GM19240 (cell line): ENCODE measurements at regions not wholly inside any gene's neighbourhood (a gene's known extent, or its start where the extent isn't known, plus 50 kb on each side); places are given as distances from the start of the nearest gene placed in this dataset.
"Not testable (repeated sequence)": the region's sequence is repeated elsewhere in the genome, so short reads cannot be mapped to it uniquely, and the experiment has no call there.

ENCODE experiments used
- DNase-seq: peaks from one replicate; pipeline ENCODE4 v3.0.0; 2011; ENCODE audit warnings: low spot score; ENCODE audit not compliant: insufficient read length

DNA sequence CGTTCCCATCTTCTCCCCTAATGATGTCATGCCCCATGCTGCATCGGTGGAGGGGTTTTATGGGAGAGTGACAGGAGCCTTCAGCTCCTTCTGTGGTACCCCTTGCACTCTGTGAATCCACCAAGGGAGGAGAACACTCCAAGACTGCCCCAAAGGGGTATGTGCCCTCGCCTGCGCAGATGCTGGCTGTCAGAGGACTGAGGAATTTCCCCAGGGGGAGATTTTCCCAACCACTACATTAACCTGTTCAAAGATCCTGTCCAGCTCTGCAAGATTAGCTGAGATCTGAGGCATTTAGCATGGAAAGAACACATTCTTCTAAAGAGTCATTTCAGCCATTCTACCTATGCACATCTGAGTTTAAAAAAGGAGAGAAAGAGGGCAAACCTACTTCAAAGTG, 143.2 kb upstream of the ITGA6 start:
- DNase-seq, result no peak

DNA sequence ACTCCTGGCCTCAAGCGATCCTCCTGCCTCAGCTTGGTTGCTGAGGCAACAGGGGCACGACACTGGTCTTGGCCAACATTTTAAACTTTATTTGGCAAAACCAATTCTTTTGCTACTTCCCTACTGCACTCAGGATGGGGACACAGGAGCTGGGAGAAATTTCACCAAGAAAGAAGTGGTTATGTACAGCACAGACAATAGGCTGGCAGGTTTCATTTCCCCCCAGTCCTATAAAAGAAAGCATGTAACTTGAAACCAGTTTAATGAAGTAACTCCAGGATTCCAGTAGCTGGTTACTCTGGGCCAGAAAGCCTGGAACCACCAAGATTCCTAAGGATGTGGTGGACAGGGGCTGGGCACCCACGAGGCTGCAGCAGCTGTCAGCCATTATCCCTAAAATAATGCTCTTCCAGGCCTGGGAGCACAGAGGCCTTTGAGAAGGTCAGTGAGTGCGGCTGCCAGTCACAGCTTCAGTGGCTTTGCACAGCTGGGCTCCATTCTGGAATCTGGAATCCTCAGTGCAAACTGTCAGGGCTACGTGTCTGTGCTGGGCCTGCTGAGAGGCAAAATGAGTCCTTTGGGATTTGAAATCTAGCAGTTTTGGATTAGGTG, 142.3 kb upstream of the ITGA6 start:
- no peak for DNase-seq

DNA sequence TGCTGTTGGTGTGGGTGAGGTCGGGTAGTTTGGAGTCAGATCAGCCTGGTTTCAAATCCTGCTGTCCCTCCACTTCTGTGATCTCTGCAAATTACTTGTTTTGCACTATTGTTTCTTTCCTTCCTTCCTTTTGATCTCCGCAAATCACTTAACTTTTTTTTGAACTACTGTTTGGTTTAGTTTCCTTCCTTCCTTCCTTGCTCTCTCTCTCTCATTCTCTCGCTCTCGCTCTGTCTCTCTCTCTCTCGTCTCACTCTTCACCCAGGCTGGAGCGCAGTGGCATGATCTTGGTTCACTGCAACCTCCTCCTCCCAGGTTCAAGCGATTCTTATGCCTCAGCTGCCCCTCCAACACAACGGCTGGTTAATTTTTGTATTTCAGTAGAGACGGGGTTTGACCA, 141.6 kb upstream of the ITGA6 start:
- DNase-seq, result no peak

DNA sequence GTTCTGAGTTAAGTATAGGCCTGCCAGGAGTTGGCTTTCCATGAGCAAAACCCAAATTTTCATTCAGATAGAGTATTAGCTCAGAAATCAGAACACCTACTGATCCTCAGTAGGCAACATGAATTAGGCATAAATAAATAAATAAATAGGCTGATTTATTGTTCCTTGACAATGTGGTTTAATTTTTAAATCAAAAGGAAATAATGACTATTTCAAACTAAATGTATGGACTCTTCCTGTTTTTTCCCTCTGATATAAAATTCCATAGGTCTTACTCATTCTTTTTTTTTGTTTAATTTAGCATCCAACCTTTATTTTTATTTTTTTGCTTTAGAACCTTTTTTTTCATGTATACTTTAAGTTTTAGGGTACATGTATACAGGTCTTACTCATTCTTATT, 140.2 kb upstream of the ITGA6 start:
- no peak for DNase-seq

DNA sequence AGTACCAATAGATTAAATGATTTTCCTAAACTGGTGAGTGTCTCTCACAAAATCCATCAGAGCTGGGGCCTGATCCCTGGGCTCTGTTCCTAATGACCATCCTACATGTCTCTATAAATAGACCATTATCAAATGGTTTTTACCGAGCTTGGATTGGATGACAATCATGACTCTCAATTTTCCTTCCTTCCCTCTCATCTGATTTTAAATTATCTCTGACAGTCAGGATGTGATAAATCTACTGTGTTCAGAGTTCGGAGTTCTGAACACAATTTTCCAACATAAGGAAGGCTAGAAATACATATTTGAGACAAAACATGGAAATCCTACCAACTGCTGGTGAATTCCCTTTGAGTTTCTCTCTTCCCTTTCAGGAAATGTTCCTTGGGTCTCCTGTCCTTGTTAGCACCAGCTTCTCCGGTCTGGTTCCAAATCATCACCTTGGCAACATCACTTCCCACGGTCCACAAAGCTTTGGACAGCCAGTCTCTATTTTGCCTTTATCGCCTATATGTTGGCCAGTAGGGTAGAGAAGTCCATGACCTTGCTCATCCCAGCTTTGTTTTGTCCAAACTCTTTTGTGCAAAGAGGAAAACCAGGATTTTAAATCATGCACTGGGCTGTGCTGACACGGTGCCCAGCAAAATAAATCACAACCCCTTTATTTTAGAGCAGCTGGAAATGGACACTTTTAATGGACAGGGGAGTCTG, 139.6 kb upstream of the ITGA6 start:
- no peak for DNase-seq

DNA sequence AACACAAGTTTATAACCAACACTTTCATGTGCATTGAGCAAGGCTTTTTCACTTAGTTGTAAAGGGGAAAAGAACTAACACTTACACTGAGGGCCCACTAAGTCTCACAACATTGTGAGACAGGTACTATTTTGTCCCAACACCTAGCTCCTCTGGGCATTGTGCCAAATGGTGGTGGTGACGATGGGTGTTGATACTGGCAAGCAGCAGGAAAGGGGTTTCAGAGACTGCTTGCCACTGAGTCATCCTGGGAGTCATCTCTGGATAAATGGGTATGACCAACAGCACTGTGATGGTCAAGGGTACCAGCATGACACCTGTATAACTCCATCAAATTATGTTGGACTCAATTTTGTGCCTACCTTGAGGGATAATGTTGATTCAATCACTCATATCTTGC, 138.8 kb upstream of the ITGA6 start:
- no peak for DNase-seq

DNA sequence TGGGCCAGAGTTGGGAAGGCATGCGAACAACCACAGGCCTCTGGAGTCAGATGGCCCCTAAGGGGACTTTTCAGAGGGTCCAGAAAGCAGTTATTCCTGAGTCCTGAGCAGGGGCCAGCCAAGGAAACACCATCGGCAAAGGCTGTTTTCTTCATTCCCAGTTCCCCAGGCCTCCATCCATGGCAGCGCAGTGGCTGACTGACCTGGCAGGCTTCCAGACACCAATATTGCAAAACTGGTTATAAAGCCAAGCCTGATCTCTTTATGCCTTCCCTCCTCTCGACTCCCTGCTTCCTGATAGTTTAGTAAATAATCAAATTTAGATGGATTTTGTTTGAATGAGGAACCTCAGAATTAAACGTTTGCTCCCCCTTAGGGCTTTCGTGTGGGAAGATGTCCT, 133.4 kb upstream of the ITGA6 start:
- DNase-seq, result no peak

DNA sequence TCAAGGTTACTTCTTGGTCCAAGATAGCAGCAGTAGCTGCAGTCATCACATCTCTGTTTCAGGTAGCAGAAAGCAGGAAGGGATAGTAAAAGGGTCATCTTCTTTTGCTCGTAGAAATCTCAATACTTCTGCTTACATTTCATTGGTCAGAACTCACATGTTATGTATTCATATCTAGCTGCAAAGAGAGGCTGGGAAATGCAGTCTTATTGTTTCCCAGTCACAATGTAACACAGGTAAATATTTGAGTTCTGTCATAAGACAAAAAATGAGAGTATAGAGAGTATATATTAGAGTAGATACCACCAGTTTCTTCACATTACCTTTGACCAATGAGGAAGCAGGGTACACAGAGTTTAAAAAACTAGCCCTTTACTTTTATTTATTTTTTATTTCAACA, 132.4 kb upstream of the ITGA6 start:
- DNase-seq, result no peak

DNA sequence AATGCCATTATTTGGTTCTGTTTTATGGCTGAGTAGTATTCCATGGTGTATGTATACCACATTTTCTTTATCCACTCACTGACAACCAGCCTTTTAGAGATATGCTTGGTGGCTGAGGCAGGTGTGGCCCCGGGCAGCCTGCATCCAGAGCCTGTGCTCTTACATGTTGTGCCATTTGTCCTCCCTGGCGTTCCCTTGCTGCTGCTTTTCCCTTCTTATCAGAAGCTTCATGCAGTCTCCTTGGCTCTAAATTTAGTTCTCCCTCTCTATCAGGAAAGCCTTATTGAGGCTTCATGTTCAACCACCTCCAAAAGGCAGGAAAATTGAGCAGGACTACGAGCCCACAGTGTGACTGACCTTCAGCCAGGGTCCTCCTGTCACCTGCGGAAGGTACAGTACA, 131.7 kb upstream of the ITGA6 start:
- DNase-seq, result no peak

DNA sequence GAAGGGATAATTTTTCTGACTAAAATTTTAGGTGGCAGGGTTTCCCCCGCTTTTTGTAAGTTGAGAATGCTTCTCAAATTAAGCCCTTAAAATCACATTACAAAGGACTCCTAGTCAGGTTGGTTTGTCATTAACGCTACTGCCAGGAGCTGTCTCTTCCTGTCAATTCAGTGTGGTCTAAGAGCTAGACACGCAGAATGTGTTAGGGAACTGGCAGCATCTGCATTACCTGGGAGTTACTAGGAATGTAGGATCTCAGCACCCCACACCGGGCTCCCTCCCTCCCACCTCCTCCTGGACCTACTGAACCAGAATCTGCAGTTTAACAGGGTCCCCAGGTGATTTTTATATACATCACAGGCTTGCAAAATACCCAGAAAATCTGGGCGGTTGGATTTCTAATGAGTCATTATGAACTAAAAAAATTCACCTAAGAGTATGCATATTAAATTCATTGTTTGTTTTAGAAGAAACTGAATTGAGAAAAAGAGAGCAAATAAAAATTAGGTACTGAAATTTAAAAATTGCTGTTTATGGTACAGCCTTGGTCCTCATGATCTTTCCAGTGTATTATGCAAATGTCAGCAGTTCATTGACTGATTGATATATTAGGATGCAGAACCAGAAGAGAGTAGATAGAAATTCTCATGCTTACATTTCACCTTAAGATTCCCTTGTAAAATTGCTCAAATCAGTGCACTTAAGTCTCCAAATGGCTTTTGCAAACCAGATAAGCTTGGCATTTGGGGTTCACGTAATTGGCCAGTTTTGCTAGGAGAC, 130.9 kb upstream of the ITGA6 start:
- no peak for DNase-seq

DNA sequence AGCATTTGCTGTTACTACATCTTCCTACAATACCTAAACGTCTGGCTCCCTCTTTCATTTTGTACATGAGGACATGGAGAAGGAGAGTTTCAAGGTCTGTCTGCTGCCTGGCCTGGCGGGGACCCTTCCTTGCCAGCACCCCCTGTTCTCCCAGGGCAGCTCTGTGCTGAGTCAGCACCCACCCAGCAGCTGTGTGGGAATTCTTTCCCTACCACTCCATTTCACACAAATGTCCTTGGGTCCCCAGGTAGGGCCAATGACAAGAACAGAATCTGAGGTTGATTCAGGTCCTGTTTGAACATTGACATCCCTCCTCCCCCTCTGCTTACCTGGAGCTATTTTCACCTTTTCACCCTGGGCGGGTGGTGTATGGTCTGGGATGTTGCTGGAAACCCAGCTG, 129.9 kb upstream of the ITGA6 start:
- no peak for DNase-seq

DNA sequence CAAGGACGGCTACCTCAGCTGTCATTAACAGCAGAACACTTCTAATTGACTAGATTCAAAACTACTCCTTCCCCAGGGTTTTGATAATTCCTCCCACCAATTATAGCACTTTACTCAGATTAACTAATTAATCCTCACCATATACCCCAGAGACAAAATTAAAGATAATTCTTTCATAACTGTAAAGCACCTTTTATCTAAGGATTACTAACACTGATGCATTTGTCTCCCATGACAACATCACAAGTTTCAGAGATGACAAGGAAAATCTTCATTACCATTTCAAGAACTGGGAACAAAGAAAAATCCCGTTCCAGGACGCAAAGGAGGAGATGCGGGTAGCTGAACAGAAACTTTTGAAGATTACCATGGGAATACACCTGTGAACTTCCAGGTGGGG, 129.4 kb upstream of the ITGA6 start:
- DNase-seq, result no peak

DNA sequence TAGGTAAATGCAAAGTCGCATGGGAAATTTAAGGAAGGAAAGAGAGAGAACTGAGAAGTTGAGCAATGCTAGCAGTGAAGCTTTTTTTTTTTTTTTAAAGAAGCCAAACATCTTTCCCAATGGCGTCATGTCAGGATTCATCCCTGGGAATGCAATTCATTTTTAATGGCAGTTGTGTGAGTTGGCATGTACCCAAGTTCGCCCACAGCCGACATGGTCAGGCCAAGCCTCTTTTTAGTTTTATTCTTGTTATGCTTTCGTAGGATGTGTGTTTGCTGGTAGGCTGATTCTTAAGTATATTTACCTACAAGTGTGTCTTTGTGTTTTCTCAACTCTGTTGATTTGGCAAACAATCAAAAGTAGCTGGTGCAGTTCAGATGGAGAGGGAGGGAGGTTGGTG, 127.6 kb upstream of the ITGA6 start:
- DNase-seq, result no peak

DNA sequence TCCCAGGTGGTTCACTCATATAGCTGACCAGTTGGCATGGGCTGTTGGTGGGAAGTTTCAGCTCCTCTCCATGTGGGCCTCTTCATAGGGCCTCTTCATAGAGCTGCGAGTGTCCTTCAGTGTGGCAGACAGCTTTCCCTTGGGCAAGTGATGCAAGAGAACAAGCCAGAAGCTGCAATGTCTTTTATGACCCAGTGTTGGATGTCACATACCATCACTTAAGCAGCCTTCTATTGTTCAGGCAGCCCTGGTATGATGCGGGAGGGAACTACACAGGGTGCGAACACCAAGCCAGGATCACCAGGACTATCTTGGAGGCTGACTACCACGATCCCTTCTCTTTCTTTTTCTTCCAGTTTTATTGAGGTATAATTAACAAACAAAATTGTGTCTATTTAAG, 126.5 kb upstream of the ITGA6 start:
- DNase-seq, result no peak

DNA sequence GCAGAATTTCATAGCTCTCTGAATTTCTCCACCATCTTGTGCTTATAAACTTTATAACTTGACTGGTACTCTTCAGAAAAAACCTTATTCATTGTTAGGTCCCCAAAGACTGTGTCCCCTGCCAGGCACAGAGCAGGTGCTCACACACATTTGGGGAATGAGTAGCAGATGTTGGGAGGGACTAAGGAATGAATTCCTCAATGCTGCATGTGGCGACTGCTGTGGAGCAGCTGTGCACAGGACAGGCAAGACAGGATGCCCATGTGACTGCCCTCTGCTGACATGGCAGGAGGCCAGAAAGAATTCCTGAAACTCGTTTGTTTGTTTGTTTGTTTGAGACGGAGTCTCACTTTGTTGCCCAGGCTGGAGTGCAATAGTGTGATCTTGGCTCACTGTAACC, 122.3 kb upstream of the ITGA6 start:
- DNase-seq, result no peak

DNA sequence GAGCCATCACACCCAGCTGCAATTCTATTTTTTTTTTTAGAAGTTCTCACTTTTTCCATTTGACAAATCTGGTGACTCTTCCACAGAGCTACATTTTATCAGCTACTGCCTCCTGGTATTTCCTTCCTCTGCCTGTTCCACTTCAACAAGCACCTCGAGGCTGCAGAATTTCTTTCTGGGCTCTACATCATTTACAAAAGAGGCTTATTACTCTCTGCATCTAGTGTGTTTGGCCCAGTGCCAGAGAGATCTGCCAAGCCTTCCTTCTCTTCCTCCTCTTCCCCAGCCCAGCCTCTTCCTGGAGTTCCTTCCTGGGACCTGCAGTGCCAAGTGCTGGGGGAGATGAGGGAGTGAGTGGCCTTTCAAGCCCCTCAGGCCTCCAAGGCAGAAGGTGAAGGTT, 119.6 kb upstream of the ITGA6 start:
- DNase-seq, result no peak

DNA sequence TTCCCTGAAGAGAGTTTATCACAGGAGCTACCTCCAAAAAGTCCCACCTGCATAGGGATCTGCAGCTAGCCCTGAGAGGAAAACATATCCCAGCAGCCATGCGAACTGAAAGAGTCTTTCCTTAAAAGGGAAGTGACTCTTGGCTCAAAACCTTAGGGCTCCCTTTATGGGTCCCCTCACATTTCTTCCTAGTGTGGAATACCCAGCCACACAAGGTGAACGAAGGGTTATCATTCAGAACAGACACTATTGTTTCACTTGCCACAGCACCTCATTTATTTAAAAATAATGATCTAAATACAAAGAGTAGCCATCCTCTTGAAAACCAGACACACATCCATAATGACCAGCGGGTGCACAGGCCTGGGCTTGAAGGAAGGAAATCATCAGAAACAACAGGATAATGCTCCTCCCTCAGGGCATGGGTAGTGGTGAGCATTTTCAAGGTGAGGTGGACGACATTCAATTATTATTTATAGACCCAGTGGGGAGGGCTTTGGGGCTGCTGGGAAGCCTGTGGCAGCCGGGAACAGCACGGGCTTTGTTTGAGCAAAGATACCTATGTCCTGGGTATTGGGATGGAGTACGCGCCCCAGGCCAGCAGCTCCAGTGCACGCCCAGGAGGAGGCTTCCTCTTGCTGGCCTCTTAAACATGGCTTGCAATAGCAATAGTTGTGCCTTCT, 119.0 kb upstream of the ITGA6 start:
- no peak for DNase-seq

DNA sequence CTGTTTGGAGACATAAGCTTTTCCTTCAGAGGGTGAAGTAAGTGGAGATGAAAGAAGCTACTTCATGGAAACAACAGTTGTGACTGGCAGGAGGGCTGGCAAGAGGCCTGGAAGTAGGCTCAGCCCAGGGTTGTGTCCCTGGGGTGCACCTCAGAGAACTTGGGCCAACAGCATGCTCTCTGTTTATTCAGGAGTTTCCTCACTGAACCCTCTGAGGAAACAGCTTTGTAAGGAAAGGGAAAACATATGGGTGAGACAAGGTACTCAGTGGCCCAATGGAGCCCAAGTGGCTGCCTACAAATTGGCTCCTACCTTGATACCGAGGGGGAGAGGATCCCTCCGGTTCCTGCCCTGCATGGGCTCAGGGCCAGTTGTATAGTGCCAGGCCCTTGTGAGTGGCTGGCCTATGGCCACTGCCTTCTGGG, 115.5 kb upstream of the ITGA6 start:
- no peak for DNase-seq

DNA sequence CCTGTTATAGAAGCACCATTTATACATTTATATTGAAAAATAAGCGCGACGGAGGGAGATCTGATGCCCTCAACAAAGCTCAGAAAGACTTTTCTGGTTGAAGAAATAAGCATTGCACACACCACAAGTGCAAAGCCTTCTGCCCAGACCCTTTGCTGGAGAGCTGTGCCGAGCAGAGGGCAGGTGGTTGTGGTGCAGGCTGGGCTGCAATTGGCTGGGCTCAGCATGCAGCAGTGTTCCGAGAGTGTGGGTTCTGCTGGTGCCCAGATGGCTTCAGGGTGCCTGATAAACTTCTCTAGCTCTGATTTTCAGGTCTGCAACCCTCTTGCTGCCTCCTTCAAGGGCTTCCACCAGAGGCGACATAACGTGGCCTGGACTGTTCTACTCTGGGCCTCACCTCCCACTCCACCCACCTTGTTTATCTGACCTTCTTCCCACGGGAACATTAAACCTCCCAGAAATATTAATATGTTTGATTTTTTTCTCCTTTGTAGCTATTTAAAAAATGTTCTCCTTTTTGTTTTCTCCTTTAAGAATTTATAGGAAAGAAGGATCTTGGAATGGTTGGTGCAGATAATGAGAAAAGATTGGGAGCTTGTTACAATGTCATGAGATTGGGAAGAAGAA, 113.6 kb upstream of the ITGA6 start:
- no peak for DNase-seq

DNA sequence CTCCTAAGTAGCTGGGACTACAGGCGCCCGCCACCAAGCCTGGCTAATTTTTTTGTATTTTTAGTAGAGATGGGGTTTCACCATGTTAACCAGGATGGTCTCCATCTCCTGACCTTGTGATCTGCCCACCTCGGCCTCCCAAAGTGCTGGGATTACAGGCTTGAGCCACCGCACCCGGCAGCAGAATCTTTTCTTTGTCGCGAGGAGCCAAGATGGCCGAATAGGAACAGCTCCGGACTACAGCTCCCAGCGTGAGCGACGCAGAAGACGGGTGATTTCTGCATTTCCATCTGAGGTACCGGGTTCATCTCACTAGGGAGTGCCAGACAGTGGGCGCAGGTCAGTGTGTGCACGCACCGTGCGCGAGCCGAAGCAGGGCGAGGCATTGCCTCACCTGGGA, 112.3 kb upstream of the ITGA6 start:
- DNase-seq, result not testable (repeated sequence)

DNA sequence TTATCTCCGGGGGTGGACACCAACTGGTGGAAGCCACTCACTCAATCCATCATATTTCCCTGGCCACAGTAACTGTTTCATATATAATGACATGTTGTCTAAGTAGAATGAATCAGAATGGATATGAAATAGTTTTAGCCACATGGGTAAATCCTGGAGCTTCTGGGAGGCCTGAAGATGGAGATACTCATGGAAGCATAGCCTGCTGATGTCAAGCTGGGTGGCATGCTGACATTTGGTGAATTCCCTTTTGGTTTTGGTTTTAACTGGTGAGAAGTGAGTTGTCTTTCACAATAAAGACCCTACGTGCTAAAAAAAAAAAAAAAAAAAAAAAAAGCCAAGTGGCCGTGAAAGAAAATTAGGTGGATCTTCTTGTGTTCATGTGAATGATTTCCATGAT, 105.3 kb upstream of the ITGA6 start:
- DNase-seq, result no peak

DNA sequence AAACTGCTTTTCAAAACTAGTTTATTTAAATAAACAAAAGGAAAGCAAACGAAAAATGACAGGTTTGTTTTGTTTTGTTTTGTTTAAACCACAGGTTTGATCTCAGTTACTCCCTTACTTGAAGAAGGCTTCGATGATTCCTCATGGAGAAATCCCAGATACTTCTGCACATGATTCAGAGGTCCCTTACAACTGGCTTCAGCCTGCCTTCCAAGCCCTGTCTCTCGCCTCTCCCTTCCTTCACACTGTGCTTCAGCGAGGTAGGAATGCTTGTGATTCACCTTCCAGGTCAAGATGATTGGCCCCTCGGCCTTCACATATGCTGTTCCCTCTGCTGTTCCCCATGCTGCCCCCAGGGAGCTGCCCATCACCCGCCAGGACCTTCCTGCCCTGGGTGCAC, 104.1 kb upstream of the ITGA6 start:
- no peak for DNase-seq
